ENCODE measurements at regions not wholly inside any gene's neighbourhood (a gene's known extent, or its start where the extent isn't known, plus 50 kb on each side); places are given as distances from the start of the nearest gene placed in this dataset.
"Not testable (repeated sequence)": the region's sequence is repeated elsewhere in the genome, so short reads cannot be mapped to it uniquely, and the experiment has no call there.

DNA sequence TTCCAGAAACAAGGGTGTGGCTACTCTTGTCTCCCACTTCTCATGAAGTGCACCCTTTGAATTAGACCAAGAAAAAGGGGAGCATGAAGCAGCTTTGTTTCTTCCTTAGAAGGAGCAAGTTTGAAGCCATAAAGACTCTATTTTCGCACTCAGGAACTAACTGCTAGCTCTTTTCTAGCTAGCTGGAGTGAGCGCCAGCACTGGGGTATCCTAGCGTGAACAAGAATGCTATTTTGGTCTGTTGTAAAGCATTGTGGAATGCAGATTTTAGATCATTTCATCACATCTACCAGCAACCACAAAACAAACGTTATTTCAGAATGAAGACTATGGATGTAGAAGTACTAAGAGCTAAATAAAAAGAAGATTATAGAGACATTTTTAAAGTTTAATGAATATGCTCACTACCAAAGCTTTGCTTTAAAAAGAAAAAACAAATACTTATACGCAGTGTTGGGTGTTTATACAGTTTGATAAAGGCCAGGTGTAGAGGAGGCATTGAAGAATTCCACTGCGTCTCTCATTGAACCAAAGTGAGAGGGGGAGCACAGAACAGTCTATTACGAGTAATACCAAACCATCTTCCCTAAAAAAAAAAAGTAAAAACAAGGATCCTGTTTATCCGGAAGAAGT lies 63.6 kb upstream of the CDC42EP3 start:
- TF ChIP-seq CTCF (conservative IDR thresholded peaks at IDR 0.05); EZH2 (IDR thresholded peaks at IDR 0.05; ENCODE audit: low read depth): not testable (repeated sequence)
